Activated T-cell treated with anti-CD3 and anti-CD28 coated beads for 24 hours (primary cell): ENCODE measurements at regions not wholly inside any gene's neighbourhood (a gene's known extent, or its start where the extent isn't known, plus 50 kb on each side); places are given as distances from the start of the nearest gene placed in this dataset.

Experiments
- DNase-seq: peaks from one replicate; pipeline ENCODE4 v3.0.0-alpha.2; 2020; ENCODE audit warnings: low read depth

DNA sequence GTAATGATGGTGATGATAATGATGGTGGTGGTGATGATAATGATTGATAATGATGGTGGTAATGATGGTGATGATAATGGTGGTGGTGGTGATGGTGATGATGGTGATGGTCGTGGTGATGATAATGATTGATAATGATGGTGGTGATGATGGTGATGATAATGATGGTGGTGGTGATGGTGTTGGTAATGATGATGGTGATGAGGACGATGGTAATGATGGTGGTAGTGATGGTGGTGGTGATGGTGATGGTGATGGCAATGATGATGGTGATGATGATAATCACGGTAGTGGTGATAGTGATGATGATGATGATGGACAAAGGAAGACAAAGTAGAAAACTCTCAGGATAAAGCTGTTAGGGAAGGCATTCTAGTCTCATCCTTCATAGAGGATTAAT lies 310.5 kb downstream of the MSX2 start:
- DNase-seq, result no peak

DNA sequence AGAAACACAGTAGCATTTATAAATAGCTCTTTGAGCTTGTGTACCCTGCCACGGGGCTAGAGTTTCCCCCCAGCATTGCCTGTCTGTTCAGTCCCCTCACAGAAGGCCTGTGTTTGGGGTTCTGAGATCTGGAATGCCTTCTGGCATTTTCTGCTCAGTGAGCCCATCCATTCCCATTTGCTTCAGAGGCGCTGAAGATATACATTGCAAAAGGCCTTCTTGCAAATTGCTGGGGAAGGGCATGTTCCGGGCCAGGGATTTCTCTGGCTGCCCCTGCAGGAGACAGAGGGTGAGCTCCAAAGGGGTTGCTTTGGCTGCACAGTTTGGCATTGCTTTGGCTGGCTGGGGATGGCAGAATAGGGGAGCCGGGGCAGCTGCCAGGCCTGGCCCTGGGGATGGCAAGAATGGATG lies 308.4 kb downstream of the MSX2 start:
- DNase-seq, result no peak

DNA sequence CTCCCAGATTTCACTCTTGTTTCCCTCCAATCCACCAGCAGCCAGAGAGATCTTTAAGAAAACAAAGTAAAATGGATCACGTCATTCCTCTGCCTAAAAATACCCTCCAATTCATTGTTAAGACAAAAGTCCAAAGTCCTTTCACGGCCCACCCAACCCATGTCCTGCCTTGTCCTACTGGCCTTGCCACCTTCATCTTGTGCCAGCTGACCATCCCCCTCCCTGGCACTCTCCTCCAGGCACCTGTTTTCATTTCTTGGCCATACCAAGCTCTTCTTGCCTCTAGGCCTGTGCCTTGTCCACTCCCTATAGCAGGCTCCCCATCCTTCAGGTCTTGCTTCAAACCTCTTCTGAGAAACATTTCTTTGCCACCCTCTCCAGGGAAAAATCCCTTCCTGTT lies 307.6 kb downstream of the MSX2 start:
- no peak for DNase-seq

DNA sequence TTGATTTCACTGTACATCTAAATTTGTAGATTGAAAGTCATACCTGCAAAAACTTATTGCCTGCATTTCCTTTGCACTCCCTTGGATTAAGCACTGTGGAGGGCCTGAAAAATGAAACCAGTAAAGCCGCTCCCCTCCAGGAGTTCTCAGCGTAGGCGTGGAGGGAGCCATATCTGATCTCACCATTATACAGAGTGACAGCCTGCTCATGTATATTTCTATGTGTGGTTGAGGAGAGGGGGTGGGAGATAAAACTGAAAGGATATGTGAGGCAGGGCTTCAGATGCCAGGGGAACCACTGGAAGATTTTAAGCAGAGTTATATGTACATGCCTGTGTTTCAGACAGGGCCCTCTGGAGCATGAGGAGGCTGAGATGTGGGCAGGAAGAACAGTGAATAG lies 303.0 kb downstream of the MSX2 start:
- DNase-seq, result no peak

DNA sequence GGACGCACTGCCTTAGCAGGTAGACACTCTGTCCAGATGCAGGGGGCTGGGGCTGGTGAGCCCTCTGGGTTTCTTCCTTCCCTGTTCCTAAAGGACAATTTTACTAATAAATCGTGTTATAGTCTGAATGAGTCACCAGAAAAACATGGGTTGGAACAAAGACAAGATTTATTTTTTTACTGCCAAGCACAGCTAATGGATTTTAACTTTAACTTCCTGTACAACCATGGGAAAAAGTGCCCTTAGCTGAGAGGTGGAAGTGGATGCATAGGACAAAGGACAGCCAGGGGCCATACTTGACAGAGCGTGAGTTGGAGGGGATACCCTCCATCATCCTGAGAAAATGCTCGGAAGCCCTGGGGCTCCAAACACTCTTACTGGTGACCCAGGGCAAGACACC lies 300.7 kb downstream of the MSX2 start:
- DNase-seq, result no peak

DNA sequence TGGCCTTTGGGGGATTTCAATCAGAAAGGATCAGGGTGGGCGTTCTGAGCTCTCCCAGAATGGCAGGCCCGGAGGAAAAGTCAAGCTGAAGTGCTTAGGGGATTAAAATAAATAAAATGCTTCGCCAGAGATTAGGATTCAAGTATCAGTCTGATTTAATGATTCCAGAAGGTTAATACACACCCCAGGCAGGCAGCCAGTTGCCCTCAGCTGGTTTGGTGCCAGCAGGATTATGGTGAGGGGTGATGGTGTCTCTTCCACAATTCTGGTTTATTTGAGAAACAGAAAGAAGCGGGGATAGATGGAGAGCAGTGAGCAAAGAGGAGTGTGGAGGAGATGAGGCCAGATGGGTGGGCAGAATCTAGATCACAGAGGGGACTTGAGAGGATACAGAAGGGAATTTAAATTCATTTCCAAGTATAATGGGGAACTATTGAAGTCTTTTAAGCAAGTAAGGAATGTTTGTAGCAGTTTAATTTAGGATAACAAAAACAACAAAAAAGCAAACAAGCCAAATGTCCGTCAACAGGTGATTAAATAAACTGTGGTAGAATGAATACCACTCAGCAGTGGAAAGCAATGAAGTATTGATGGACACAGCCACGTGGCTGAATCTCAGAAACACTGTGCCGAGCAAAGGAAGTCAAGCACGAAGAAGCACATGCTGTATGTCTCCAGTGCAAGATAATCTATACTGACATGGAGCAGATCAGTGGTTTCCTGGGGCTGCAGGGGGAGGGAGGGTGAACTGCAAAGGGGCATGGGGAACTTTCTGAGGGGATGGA lies 297.7 kb downstream of the MSX2 start:
- DNase-seq, result no peak

DNA sequence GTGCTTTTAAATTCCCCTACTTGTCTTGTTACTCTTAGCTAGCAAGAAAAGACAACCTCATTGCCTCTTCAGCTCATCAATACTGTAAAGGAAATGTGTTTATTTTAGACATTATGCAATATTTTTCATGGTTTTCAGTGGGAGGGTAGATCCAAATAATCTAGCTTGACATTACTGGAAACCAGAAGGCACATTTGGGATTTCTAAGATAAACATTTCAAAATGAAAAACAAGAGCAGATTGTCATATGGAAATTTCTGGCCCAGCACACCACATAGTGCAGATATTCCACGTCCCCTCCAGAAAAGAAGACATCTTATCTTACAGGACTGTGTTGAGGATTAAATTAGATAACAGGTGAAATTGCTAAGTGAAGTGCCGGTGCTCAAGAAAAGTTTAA lies 296.9 kb downstream of the MSX2 start:
- no peak for DNase-seq

DNA sequence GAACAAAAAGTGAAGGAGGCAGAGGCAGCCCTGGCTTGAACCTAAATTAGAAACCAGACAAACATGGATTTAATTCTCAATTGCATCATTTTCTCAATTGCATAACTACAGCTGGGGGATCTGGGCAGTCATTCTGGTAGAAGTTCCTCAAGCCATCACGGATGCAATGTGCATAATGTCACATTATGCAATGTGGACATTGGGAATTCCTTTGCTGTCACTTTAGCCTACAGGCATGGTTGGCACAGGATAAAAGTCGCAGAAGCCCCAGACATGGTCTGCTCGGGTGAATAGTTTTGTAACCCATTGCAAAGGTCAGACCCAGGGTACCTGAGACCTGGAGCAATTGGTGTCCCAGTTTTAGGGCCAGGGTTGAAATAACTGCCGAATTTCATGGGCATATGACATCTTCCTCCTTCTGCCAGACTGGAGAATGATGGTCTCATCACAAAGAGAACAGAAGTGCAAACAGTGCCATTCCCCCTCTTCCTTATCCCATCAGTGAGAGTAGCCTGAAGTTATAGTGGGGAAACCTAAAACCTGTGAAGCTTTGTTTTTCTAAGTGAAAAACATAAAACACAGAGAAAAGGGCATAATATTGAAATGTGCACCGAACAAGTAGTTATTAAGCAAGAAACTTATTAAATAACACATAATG lies 290.8 kb downstream of the MSX2 start:
- DNase-seq, result no peak

DNA sequence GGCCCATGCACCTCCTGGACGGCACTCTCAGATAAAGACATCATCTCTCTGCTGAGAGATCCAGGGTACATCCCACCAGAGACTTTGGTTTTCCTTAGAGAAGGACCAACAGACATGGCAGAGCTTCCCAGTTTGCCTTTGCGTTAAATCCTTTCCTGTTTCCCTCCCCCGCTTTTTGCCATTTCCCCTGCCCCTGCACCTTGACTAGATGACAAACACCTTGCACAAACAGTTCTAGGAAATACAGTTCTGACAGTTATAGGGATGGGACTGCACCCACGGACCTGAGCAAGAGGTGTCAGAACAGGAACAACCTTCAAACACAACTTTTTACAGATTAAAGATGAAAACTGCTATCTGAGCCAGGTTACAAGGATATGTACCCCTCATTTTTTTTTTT lies 288.9 kb downstream of the MSX2 start:
- DNase-seq, result no peak

DNA sequence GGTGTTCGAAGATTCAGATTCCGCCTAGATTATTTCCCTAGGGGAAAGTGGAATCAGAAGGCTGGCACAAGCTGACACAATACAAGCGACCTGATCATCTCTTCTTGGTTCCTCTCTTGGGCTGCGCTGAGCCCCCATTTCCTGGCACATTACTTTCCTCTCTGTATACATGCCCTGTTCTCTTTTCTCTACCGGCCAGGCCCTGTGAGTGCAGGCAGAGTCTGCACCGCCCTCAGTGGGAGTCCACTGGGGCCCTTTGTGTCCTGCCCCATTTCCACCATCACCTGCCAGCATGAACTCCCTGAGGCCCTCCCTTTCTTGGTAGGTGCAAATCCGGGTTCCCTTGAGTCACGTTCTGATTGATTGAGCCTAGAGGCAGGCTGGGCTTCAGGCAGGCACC lies 287.9 kb downstream of the MSX2 start:
- DNase-seq, result no peak

DNA sequence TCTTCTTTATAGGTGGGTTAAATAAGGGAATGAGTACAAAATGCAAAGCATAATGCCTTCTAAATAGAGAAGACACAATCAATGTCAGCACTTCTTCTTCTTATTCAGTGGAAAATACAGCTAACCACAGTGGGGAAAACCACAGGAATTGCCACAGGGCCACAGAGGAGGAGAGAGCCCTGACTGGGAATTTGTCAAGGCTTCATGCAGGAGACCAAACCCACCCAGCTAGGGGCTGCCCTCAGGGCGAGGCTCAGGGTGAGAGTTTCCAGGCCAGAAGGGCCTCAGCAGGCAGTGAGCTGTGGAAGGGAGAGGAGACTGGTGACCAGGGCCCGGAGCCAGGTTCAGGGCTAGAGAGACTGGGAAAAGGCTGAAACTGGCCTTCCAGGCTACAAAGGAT lies 279.1 kb downstream of the MSX2 start:
- no peak for DNase-seq

DNA sequence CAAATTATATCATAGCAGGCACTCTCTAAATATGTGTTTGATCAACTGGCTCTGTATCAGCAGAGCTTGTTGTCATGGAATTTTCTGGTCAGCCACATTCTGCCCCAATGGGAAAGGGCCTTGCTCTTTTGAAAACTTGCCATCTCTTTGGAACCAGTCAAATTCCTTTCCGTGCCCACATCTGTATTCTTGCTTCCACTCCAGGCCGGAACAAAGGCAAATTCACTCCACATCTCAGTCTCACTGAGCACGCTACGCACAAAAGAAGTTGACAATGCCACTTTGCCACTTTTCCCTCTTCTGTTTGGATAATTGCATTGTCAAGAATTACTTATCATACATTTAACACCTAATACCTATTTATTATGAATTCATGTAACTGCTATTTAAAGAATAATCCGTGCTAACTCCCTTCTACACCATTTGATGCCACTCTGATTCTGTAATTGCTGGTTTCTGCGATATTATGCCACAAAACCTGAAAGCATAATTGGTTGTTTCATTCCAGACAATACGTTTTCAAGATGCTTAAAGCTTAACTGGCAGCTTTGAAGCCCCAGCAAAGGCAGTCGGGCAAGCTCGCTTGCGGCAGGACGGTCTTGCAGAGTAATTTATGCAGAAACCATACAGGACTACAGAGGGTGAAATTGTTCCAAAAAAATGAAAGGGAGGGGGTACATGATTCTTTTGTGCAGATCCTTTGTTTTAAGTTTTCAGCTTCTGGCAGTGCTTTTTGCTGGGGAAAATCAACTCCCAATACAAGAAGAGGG lies 277.7 kb downstream of the MSX2 start:
- DNase-seq, result no peak

DNA sequence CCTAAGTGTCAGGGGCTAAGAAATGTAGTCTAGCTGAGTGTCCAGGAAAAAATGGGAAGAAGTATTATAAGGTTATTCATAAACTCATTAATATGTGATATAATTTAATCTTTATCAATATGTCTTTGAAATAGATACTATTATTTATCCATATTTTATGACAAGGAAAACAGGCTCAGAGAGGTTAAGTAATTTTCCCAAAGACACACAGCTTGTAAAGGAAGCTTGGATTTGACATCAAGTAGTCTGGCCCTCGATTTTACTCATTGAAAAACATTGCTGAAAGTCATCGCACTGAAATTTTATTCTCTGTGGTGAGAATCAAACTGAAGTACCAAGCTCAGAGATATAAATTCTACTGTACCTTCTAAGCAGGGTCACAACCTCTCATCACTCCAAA lies 276.9 kb downstream of the MSX2 start:
- DNase-seq, result no peak

DNA sequence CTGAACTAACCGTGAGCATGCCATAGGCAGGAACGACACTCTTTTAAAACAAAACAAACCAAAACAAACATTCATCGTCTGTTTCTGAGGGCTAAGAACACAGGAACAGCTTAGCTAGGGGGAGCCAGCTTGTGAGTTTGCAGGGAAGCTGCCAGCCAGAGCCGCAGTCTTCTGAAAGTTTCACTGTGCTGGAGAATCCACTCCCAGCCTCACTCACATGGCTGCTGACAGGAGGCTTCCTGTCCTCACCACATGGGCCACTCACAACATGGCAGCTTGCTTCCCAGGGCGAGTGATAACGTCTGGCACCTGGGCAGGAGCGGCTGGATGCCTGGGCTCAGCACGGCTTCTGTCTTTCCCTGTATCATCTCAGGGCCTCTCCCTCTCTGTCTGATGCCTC lies 275.2 kb downstream of the MSX2 start:
- no peak for DNase-seq

DNA sequence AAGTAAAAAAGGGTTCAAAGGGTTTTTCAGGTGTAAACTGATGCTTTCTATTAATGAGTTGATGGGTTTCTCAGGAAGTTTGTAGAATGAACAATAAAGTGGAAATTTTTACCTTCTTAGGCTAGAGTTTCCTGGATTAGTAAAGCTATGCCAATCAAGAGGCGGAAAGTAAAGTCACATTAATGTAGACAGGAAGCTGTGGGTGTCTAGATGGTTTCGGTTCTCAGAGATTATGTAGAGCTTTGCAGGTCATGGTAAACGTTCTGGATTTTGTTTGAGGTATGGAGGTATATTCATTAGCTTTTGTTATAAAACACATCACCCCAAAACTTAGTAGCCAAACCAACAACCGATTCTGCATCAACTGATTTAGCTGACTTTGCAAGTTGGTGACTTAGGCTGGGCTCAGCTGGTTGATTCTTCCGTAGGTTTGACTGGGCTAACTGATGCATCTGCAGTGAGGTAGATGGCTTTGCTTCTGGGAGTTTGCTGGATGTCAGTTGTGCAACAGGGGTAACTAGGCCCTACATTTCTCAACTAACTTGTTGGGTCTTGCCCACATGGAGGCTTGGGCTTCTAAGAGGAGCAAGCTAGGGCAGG lies 273.8 kb downstream of the MSX2 start:
- DNase-seq, result no peak

DNA sequence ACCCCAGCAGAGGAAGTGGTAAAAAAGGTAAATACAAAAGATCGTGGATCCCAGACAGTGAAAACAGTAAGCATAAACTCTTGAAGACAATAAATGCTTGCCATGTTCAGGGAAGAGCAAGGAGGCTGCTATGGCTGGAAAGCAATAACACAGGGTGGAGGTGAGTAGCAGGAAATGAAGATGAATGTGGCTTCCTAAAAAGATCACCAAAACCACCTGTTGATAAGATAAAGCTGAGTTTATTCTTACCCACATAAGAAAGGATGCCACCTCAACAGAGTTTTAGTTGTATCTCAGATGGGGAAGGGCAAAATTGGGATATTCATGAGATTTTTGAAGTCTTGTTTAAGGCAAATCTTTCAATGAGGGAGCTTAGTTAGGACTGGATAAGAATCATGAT lies 273.3 kb downstream of the MSX2 start:
- DNase-seq, result no peak

DNA sequence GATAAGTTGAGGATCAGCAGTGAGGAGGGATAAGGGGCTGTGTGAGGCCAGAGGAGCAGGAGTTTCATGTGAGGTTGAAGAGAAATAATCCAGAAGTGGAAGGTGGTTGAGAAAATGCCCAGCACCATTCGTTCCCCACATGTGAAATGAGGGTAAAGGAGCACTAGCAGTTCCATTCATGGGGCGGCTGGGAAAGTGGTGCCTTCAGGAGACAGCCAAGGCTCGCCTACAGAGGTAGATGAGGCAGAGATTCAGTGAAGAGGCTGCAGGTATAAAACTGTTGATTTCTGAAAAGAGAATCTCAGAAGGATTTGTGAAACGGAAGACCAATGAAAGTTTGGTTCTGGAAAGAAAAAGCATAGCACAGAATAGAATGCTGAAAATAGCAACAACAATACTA lies 272.6 kb downstream of the MSX2 start:
- DNase-seq, result no peak

DNA sequence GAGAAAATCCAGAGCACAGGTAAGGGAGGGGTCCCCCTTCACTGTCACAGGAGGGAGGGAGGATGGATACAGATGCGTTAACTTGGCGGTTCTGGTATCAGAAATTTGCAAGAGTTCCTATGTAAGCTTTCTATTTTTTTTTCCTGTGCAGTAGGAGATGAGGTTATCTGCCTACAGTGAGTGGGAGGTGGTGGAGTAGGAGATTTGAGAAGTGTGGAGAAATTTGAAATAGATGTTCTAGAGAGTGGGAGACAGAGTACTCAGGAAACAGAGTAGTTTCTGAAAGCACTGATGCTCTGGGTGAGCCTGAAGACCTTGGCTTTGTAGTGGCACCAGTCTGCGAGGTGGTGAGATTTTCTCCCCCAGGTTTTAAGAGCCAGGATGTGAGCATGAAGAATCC lies 271.4 kb downstream of the MSX2 start:
- DNase-seq, result no peak

DNA sequence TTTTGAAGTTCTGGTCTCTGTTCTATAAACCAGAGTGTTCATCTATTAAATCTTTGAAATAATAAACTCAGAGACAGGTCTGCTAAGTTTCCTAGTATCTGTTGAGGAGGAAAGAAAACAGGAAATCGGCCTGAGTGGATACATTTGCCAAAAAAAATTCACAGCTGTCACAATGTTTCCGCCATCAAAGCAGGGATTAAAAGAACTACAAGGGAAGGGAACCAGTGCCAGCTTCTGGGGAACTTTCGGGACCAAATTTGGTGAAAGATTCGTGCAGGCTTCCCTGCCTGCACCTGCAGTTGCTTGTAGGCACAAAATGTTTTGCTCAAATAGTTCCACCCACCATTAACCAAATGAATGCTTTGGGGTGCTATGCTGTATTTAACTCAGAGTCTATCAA lies 267.5 kb downstream of the MSX2 start:
- no peak for DNase-seq

DNA sequence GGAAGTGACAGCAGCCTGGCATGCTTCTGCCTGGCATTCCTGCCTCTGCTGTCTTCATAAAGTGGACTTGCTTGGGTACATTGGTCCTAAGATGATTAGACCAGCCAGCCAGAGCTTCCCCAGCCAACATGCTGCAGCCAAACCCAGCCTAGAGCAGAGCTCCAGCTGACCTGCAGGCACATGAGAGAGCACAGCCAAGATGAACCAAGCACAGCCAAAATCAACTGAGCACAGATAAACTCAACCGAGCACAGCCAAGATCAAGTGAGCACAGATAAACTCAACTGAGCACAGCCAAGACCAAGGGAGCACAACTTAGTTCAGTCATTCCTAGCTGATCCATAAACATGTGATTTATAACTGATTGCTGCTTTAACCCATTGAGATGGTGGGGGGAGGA lies 266.5 kb downstream of the MSX2 start:
- DNase-seq, result no peak

DNA sequence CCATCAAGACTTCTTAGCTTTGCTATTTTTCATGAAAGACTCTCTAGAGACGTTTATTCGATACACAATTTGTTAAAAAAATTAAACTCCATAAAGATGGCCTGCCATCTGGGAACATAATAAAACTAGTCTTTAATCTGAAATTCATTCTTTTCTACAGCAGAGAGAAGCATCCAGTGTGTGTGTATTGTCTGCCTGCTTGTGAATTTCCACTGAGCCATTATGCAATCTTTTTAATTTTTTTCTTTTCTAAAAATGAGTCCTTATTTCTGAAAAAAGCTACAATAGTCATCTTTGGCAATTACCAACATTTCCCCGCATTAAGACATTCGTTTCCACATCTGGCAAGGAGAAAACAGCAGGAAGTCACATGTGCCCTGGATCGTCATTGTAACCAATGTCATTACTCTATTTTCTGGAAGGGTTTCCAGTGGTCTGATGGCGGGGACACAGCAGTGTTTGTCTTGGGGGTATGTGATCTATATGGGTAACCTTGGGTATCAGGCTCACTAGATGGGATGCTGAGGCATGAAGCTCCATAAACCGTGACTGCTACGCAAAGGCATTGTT lies 263.1 kb downstream of the MSX2 start:
- DNase-seq, result no peak

DNA sequence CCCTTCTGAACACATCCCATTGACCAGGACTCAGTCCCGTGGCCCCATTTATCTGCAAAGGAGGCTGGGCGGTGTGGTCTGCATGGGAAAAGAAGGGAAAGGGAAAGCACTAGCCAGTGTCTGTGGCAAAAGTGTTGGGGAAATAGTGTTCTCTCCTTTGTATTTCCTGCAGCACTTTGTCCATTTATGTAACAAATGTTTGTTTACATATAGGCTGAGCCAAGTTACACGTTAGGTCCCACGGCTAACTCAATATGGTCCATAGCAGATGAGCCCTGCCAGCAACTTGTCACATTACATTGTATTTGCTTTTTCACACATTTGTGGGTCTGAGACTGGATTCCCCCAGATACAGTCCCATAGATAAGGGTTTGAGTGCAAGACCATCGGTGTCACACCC lies 260.5 kb downstream of the MSX2 start:
- DNase-seq, result no peak

DNA sequence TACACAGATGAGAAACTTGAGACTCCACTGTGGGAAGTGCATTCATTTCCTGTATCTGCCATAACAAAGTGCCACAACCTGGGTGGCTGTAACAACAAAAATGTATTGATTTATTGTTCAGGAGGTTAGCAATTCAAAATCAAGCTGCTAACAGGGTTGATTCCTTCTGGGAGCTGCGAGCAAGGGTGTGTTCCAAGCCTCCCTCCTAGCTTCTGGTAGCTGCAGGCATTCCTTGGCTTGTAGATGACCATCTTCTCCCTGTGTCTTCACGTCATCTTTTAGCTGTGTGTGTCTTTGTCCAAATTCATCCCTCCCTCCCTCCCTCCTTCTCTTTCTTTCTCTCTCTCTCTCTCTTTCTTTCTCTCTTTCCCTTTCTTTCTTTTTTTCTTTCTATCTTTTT lies 258.1 kb downstream of the MSX2 start:
- DNase-seq, result no peak
